Mesothelial cell of epicardium (in vitro differentiated cells): ENCODE measurements at regions not wholly inside any gene's neighbourhood (a gene's known extent, or its start where the extent isn't known, plus 50 kb on each side); places are given as distances from the start of the nearest gene placed in this dataset.

Experiments
- DNase-seq, 2 experiments: peaks; one replicate each; pipeline ENCODE4 v3.0.0; 2021; ENCODE audit warnings: low spot score in 2 of 2; ENCODE audit not compliant: unreplicated experiment in 2 of 2
- H3K27ac Mint-ChIP-seq: 2 replicates; pipeline ENCODE4 v1.8.0; 2021; ENCODE audit warnings: mixed read lengths
- H3K27me3 Mint-ChIP-seq: 2 replicates; pipeline ENCODE4 v1.8.0; 2021; ENCODE audit warnings: low read depth, mixed read lengths
- H3K36me3 Mint-ChIP-seq: 2 replicates; pipeline ENCODE4 v1.8.0; 2021; ENCODE audit warnings: mixed read lengths
- H3K4me1 Mint-ChIP-seq: 2 replicates; pipeline ENCODE4 v1.8.0; 2021; ENCODE audit warnings: mixed read lengths
- H3K4me3 Mint-ChIP-seq: 2 replicates; pipeline ENCODE4 v1.8.0; 2021; ENCODE audit warnings: mild to moderate bottlenecking, moderate library complexity, mixed read lengths
- H3K9me3 Mint-ChIP-seq: 2 replicates; pipeline ENCODE4 v1.8.0; 2021; ENCODE audit warnings: mixed read lengths
- TF ChIP-seq, protein P1 (sequence below): fragments of 200-600 bp; sonication (generic); IDR thresholded peaks from one replicate; pipeline ENCODE4 v1.5.0; 2021; ENCODE audit warnings: antibody characterized with exemption; ENCODE audit not compliant: unreplicated experiment

- H3K27ac Mint-ChIP-seq, result no peak overlapping the region
- H3K4me3 Mint-ChIP-seq, result no peak overlapping the region
- H3K36me3 Mint-ChIP-seq, result no peaks in the 10 kb centered on the region
- peaks cover 16% of the 10 kb centered on the region for H3K4me1 Mint-ChIP-seq
- no peaks in the 10 kb centered on the region for H3K27me3 Mint-ChIP-seq
- H3K9me3 Mint-ChIP-seq, result no peaks in the 10 kb centered on the region
- TF ChIP-seq, protein P1, sequence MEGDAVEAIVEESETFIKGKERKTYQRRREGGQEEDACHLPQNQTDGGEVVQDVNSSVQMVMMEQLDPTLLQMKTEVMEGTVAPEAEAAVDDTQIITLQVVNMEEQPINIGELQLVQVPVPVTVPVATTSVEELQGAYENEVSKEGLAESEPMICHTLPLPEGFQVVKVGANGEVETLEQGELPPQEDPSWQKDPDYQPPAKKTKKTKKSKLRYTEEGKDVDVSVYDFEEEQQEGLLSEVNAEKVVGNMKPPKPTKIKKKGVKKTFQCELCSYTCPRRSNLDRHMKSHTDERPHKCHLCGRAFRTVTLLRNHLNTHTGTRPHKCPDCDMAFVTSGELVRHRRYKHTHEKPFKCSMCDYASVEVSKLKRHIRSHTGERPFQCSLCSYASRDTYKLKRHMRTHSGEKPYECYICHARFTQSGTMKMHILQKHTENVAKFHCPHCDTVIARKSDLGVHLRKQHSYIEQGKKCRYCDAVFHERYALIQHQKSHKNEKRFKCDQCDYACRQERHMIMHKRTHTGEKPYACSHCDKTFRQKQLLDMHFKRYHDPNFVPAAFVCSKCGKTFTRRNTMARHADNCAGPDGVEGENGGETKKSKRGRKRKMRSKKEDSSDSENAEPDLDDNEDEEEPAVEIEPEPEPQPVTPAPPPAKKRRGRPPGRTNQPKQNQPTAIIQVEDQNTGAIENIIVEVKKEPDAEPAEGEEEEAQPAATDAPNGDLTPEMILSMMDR, result no peak
- DNase-seq, result no peak
Measured at GRCh38 chr3:144237351-144237750, 265.7 kb downstream of the DIPK2A start.

DNA sequence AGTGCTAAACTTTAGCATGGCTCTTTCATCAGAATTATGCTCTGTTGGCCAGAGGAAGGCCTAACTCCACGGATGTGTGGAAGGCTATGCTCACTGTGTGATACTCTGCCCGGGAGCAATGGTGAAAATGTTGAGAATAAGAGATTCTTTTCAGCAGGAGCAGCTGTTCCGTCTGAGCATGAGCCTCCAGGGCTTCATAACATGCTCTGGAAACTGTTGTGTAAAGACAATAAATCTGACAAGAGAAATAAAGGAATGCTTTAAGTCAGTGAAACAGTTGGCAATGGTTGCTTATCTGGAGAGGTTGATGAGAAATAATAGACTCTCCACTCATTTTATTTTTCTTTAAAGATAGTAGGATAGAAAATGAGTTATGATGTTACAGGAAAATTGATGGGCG, 269.8 kb downstream of the DIPK2A start:
- Mint-ChIP-seq H3K4me1 (peaks cover 28% of the 10 kb centered on the region), H3K27ac (peak overlapping the region; percentile 68), H3K4me3 (no peak overlapping the region), H3K9me3 (no peaks in the 10 kb centered on the region), H3K27me3 (no peaks in the 10 kb centered on the region), H3K36me3 (no peaks in the 10 kb centered on the region)
- TF ChIP-seq, protein P1, result no peak
- no peak for DNase-seq

DNA sequence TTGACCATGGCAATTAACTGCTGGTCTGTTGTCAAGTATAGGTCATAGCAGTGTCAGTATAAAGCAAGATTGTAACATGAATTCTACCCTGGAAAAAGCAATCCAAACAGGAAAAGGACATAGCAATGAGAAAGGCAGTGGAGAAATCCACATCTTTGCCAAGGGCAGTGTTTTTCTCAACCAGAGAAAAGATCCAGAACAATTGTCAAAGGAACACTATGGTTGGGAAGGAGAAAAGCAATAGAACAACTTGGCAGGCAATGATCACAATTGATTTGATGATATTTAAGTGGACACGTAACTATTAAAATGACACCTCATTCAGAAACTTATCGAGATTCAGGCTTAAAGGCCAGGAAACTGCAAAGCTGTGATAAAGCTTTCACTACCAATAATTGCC, 271.1 kb downstream of the DIPK2A start:
- Mint-ChIP-seq H3K4me3 (no peak overlapping the region), H3K27ac (no peak overlapping the region), H3K36me3 (no peaks in the 10 kb centered on the region), H3K27me3 (no peaks in the 10 kb centered on the region), H3K4me1 (peaks cover 28% of the 10 kb centered on the region), H3K9me3 (no peaks in the 10 kb centered on the region)
- DNase-seq, result no peak
- TF ChIP-seq, protein P1, result no peak

- no peak overlapping the region for H3K27ac Mint-ChIP-seq
- H3K4me3 Mint-ChIP-seq, result no peak overlapping the region
- H3K36me3 Mint-ChIP-seq, result no peaks in the 10 kb centered on the region
- H3K4me1 Mint-ChIP-seq, result peaks cover 25% of the 10 kb centered on the region
- H3K9me3 Mint-ChIP-seq, result no peaks in the 10 kb centered on the region
- no peaks in the 10 kb centered on the region for H3K27me3 Mint-ChIP-seq
- TF ChIP-seq, protein P1, result no peak
- no peak for DNase-seq
Measured at GRCh38 chr3:144244662-144245061, 273.0 kb downstream of the DIPK2A start.

DNA sequence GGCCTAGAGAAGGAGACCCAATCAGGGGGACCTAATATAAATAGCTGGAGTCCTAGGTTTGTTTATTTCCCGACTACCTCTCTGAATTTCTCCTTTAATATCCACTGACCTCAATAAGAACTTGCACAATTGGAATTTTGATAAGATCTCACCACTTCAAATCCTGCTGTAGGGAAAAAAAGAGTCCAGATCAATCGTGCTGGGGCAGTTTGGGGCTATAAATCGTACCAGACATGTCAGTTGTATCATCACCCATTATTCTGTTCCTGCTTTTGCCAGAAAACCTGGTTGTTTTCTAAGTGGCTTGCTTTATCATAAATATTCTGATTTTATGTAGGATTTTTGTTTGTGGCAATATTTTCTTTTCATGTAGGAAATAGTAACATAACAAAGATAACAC, 281.3 kb downstream of the DIPK2A start:
- Mint-ChIP-seq H3K36me3 (no peaks in the 10 kb centered on the region), H3K4me3 (no peak overlapping the region), H3K9me3 (no peaks in the 10 kb centered on the region), H3K27ac (no peak overlapping the region), H3K4me1 (peaks cover 46% of the 10 kb centered on the region), H3K27me3 (no peaks in the 10 kb centered on the region)
- no peak for DNase-seq
- TF ChIP-seq, protein P1, result no peak

DNA sequence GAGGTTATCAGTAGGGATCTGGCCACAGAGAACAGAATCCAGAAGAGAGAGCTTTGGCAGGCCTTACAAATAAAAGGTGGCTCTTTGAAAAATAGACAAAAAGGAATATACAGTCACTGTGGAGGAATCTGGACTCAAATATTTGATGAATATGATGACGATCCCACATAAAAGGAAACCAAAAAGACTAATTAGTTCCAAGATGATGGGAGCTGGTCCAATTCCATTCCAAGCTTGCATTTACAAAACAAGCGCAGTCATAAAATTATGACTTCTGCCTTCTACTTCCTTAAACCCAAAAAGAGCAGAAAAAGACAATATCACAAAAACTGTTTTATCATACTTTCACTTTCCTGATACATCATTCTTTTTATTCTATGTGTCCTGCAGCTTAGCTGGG, 285.8 kb downstream of the DIPK2A start:
- Mint-ChIP-seq H3K27ac (no peak overlapping the region), H3K4me3 (no peak overlapping the region), H3K27me3 (no peaks in the 10 kb centered on the region), H3K36me3 (peaks cover 8% of the 10 kb centered on the region), H3K9me3 (peaks cover 8% of the 10 kb centered on the region), H3K4me1 (peaks cover 47% of the 10 kb centered on the region)
- TF ChIP-seq, protein P1, result no peak
- no peak for DNase-seq
